ENCODE measurements at regions not wholly inside any gene's neighbourhood (a gene's known extent, or its start where the extent isn't known, plus 50 kb on each side); places are given as distances from the start of the nearest gene placed in this dataset.

GRCh38 chr10:107970512-107970911 lies 806.0 kb upstream of the SORCS1 start:
- no TSS peak for BruUV-seq (replicated peaks)
- Histone ChIP-seq H3K9ac (ENCODE audit: low read length) (no peak overlapping the region), H3K9me3 (ENCODE audit: control insufficient read depth in 1 of 2, insufficient read depth in 1 of 2, low read depth in 1 of 2, low read length in 2 of 2) (peaks cover 45 to 53% of the 10 kb centered on the region in 2 experiments; a peak in 2 of 4 replicates), H2AFZ (ENCODE audit: low read depth, low read length, poor library complexity, severe bottlenecking) (no peak overlapping the region), H3K4me2 (ENCODE audit: low read length) (no peak overlapping the region), H4K20me1 (ENCODE audit: insufficient read depth) (no peaks in the 10 kb centered on the region), H3K27ac (ENCODE audit: low read depth, low read length) (no peak overlapping the region), H3K4me1 (ENCODE audit: control insufficient read depth in 1 of 2, insufficient read depth in 2 of 2, low read length in 2 of 2) (no peaks in the 10 kb centered on the region), H3K79me2 (ENCODE audit: insufficient read depth, low read length) (no peaks in the 10 kb centered on the region), H3K9me2 (ENCODE audit: insufficient read depth) (no peaks in the 10 kb centered on the region), H3K27me3 (ENCODE audit: insufficient read depth, low read length) (no peaks in the 10 kb centered on the region), H3K4me3 (replicated peaks in 1 of 2; ENCODE audit: low read depth in 1 of 2, low read length in 2 of 2) (no peak overlapping the region), H3K36me3 (ENCODE audit: control insufficient read depth in 1 of 2, insufficient read depth in 2 of 2, low read length in 2 of 2) (no peaks in the 10 kb centered on the region)
- TF ChIP-seq CBX3 (IDR thresholded peaks at IDR 0.05; ENCODE audit: low read depth) (no peak), SP1 (IDR thresholded peaks at IDR 0.05; ENCODE audit: low read depth) (no peak), EZH2phosphoT487 (IDR thresholded peaks at IDR 0.05; ENCODE audit: borderline replicate concordance) (no peak), POLR2AphosphoS5 (IDR thresholded peaks at IDR 0.05; ENCODE audit: low read depth, low read length) (no peak), EGR1 (IDR thresholded peaks at IDR 0.05; ENCODE audit: low read depth) (no peak), ZNF274 (IDR thresholded peaks at IDR 0.05; ENCODE audit: low read depth, low read length) (no peak)
- ChIA-PET CTCF (no interaction called here), POLR2A (no interaction called here), RAD21 (ENCODE audit: low non-redundant PET in 1 of 2, low total read pairs in 2 of 2, uncharacterized antibody in 2 of 2, unreplicated experiment in 2 of 2) (no interaction called here)
- no peak for DNase-seq (ENCODE audit: low read depth, low spot score)
- no peak for ATAC-seq
- intact Hi-C loops (cut with micrococcal nuclease) = no loop called here

GRCh38 chr10:107969936-107970335 lies 805.4 kb upstream of the SORCS1 start:
- TF ChIP-seq CEBPB (IDR thresholded peaks at IDR 0.05; ENCODE audit: low read depth) (no peak), MAX (IDR thresholded peaks at IDR 0.05) (no peak), JUND (IDR thresholded peaks at IDR 0.05) (no peak), ZNF274 (IDR thresholded peaks at IDR 0.05; ENCODE audit: low read depth, low read length) (no peak), ELF1 (IDR thresholded peaks at IDR 0.05; ENCODE audit: borderline replicate concordance, low read depth) (no peak), SRF (IDR thresholded peaks at IDR 0.05; ENCODE audit: low read depth) (no peak), RAD21 (IDR thresholded peaks at IDR 0.05; ENCODE audit: low read depth) (no peak), ATF3 (IDR thresholded peaks at IDR 0.05) (no peak), TCF7L2 (IDR thresholded peaks at IDR 0.05; ENCODE audit: borderline replicate concordance, extremely low read depth, insufficient read depth, insufficient read length) (no peak), ZBTB33 (IDR thresholded peaks at IDR 0.05; ENCODE audit: extremely low read depth, insufficient replicate concordance, low read length) (no peak), CBX3 (IDR thresholded peaks at IDR 0.05; ENCODE audit: low read depth) (no peak), POLR2AphosphoS5 (IDR thresholded peaks at IDR 0.05; ENCODE audit: low read depth, low read length) (no peak), ZFX (IDR thresholded peaks at IDR 0.05) (no peak), EZH2 (IDR thresholded peaks at IDR 0.05) (no peak), FOSL1 (IDR thresholded peaks at IDR 0.05; ENCODE audit: low read depth) (no peak), SP1 (IDR thresholded peaks at IDR 0.05; ENCODE audit: low read depth) (no peak), CTCF (IDR thresholded peaks at IDR 0.05 in 2 of 3, conservative IDR thresholded peaks at IDR 0.05 in 1 of 3; ENCODE audit: borderline replicate concordance in 1 of 3, insufficient read depth in 1 of 3, low read depth in 2 of 3, low read length in 2 of 3) (no peak)
- intact Hi-C loops (cut with micrococcal nuclease) = no loop called here
- ATAC-seq (no peak), DNase-seq (ENCODE audit: low read depth, low spot score) (no peak)
- no peaks in the 10 kb centered on the region for H3K9me2 ChIP-seq (ENCODE audit: insufficient read depth)
- no peaks in the 10 kb centered on the region for H3K79me2 ChIP-seq (ENCODE audit: insufficient read depth, low read length)
- no TSS peak for BruUV-seq (replicated peaks)
- no peaks in the 10 kb centered on the region for H4K20me1 ChIP-seq (ENCODE audit: insufficient read depth)
- no peaks in the 10 kb centered on the region for H3K4me1 ChIP-seq (ENCODE audit: control insufficient read depth in 1 of 2, insufficient read depth in 2 of 2, low read length in 2 of 2)
- no peak overlapping the region for H3K27ac ChIP-seq (ENCODE audit: low read depth, low read length)
- no peak overlapping the region for H3K9ac ChIP-seq (ENCODE audit: low read length)
- no peak overlapping the region for H2AFZ ChIP-seq (ENCODE audit: low read depth, low read length, poor library complexity, severe bottlenecking)
- ChIA-PET CTCF (no interaction called here), RAD21 (ENCODE audit: low non-redundant PET in 1 of 2, low total read pairs in 2 of 2, uncharacterized antibody in 2 of 2, unreplicated experiment in 2 of 2) (no interaction called here), POLR2A (no interaction called here)
- no peaks in the 10 kb centered on the region for H3K27me3 ChIP-seq (ENCODE audit: insufficient read depth, low read length)
- no peak overlapping the region for H3K4me2 ChIP-seq (ENCODE audit: low read length)
- H3K9me3 ChIP-seq (ENCODE audit: control insufficient read depth in 1 of 2, insufficient read depth in 1 of 2, low read depth in 1 of 2, low read length in 2 of 2) = peaks cover 49 to 58% of the 10 kb centered on the region in 2 experiments; a peak in 2 of 4 replicates
- H3K4me3 ChIP-seq (replicated peaks in 1 of 2; ENCODE audit: low read depth in 1 of 2, low read length in 2 of 2) = no peak overlapping the region
- H3K36me3 ChIP-seq (ENCODE audit: control insufficient read depth in 1 of 2, insufficient read depth in 2 of 2, low read length in 2 of 2) = no peaks in the 10 kb centered on the region

All from HCT116 (cell line).